SK-N-SH treated with all-trans-retinoic acid at 6 μM for 48 hours (cell line): ENCODE measurements at regions not wholly inside any gene's neighbourhood (a gene's known extent, or its start where the extent isn't known, plus 50 kb on each side); places are given as distances from the start of the nearest gene placed in this dataset.

Experiments used
- ARNTL ChIP-seq: fragments of 450-650 bp; formaldehyde crosslinking; IDR thresholded peaks from 2 replicates; pipeline ENCODE4 v1.5.0; 2020; ENCODE audit warnings: low read depth, mild to moderate bottlenecking, moderate library complexity, borderline replicate concordance
- BACH2 ChIP-seq: fragments of 250-450 bp; sonication (Bioruptor Pico); IDR thresholded peaks from 2 replicates; pipeline ENCODE4 v1.9.0; 2021; ENCODE audit warnings: mild to moderate bottlenecking, borderline replicate concordance
- CREB5 ChIP-seq: fragments of 250-450 bp; sonication (Bioruptor Pico); IDR thresholded peaks from 2 replicates; pipeline ENCODE4 v1.5.1; 2020; ENCODE audit warnings: low read depth, mild to moderate bottlenecking, moderate library complexity
- GLIS3 ChIP-seq: fragments of 250-450 bp; sonication (Bioruptor Pico); IDR thresholded peaks from 2 replicates; pipeline ENCODE4 v1.5.0; 2020; ENCODE audit warnings: mild to moderate bottlenecking, moderate library complexity
- OSR1 ChIP-seq: fragments of 250-450 bp; sonication (Bioruptor Pico); IDR thresholded peaks from 2 replicates; pipeline ENCODE4 v1.8.0; 2022; ENCODE audit warnings: moderate library complexity, mild to moderate bottlenecking, inconsistent platforms
- PATZ1 ChIP-seq: fragments of 250-450 bp; sonication (Bioruptor Pico); IDR thresholded peaks from 2 replicates; pipeline ENCODE4 v1.8.0; 2020; ENCODE audit warnings: mild to moderate bottlenecking, moderate library complexity, borderline replicate concordance
- TOX ChIP-seq: fragments of 250-450 bp; sonication (Bioruptor Pico); IDR thresholded peaks from 2 replicates; pipeline ENCODE4 v1.8.0; 2021; ENCODE audit warnings: mild to moderate bottlenecking, moderate library complexity, borderline replicate concordance
- ZFP3 ChIP-seq: fragments of 250-450 bp; sonication (Bioruptor Pico); IDR thresholded peaks from 2 replicates; pipeline ENCODE4 v1.5.0; 2020; ENCODE audit warnings: mild to moderate bottlenecking, moderate library complexity
- ZFP30 ChIP-seq: fragments of 450-650 bp; formaldehyde crosslinking; IDR thresholded peaks from 2 replicates; pipeline ENCODE4 v1.5.0; 2022; ENCODE audit warnings: mild to moderate bottlenecking, moderate library complexity
- ZNF565 ChIP-seq: fragments of 450-650 bp; formaldehyde crosslinking; conservative IDR thresholded peaks from 2 replicates; pipeline ENCODE4 v1.5.0; 2020; ENCODE audit warnings: low read depth, mild to moderate bottlenecking, moderate library complexity
- ZNF70 ChIP-seq: fragments of 450-650 bp; formaldehyde crosslinking; IDR thresholded peaks from 2 replicates; pipeline ENCODE4 v1.5.0; 2020; ENCODE audit warnings: mild to moderate bottlenecking, moderate library complexity
- ZNF8 ChIP-seq: fragments of 450-650 bp; formaldehyde crosslinking; IDR thresholded peaks from 2 replicates; pipeline ENCODE4 v1.5.0; 2020; ENCODE audit warnings: mild to moderate bottlenecking, moderate library complexity
- TF ChIP-seq, protein P1 (sequence below): fragments of 250-450 bp; sonication (Bioruptor Pico); IDR thresholded peaks from 2 replicates; pipeline ENCODE4 v1.5.1; 2021; ENCODE audit warnings: mild to moderate bottlenecking, moderate library complexity

- TF ChIP-seq CREB5 (CRISPR knock-in tag) (no peak), PATZ1 (CRISPR knock-in tag) (no peak), ARNTL (CRISPR knock-in tag) (no peak), BACH2 (CRISPR knock-in tag) (no peak), TOX (CRISPR knock-in tag) (no peak), ZNF70 (CRISPR knock-in tag) (no peak), GLIS3 (CRISPR knock-in tag) (no peak), ZNF565 (CRISPR knock-in tag) (no peak), OSR1 (no peak), ZFP3 (no peak), ZNF8 (CRISPR knock-in tag) (no peak), ZFP30 (CRISPR knock-in tag) (no peak)
- TF ChIP-seq, protein P1, sequence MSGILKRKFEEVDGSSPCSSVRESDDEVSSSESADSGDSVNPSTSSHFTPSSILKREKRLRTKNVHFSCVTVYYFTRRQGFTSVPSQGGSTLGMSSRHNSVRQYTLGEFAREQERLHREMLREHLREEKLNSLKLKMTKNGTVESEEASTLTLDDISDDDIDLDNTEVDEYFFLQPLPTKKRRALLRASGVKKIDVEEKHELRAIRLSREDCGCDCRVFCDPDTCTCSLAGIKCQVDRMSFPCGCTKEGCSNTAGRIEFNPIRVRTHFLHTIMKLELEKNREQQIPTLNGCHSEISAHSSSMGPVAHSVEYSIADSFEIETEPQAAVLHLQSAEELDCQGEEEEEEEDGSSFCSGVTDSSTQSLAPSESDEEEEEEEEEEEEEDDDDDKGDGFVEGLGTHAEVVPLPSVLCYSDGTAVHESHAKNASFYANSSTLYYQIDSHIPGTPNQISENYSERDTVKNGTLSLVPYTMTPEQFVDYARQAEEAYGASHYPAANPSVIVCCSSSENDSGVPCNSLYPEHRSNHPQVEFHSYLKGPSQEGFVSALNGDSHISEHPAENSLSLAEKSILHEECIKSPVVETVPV (CRISPR knock-in tag): no peak
Measured at GRCh38 chr2:21539685-21540084, 415.9 kb downstream of the TDRD15 start.
